ENCODE measurements at regions not wholly inside any gene's neighbourhood (a gene's known extent, or its start where the extent isn't known, plus 50 kb on each side); places are given as distances from the start of the nearest gene placed in this dataset.
"Not testable (repeated sequence)": the region's sequence is repeated elsewhere in the genome, so short reads cannot be mapped to it uniquely, and the experiment has no call there.

GRCh38 chr14:43872222-43872621 lies 634.9 kb downstream of the FSCB start:
- Mint-ChIP-seq H3K9me3 (ENCODE audit: low read depth) (peaks cover 2% of the 10 kb centered on the region), H3K27me3 (no peaks in the 10 kb centered on the region), H3K27ac (no peak overlapping the region), H3K4me1 (no peaks in the 10 kb centered on the region), H3K4me3 (no peak overlapping the region), H3K36me3 (no peaks in the 10 kb centered on the region)
- DNase-seq (no peak), ATAC-seq (no peak)
- CTCF ChIA-PET = no interaction called here

GRCh38 chr14:43858981-43859380 lies 648.1 kb downstream of the FSCB start:
- H3K4me3 Mint-ChIP-seq = no peak overlapping the region
- H3K9me3 Mint-ChIP-seq (ENCODE audit: low read depth) = peaks cover 12% of the 10 kb centered on the region
- ATAC-seq = no peak
- H3K4me1 Mint-ChIP-seq = no peaks in the 10 kb centered on the region
- H3K36me3 Mint-ChIP-seq = no peaks in the 10 kb centered on the region
- no peaks in the 10 kb centered on the region for H3K27me3 Mint-ChIP-seq
- no peak for DNase-seq
- no peak overlapping the region for H3K27ac Mint-ChIP-seq
- CTCF ChIA-PET = no interaction called here

GRCh38 chr14:43855556-43855955 lies 651.5 kb downstream of the FSCB start:
- Mint-ChIP-seq H3K27ac (no peak overlapping the region), H3K9me3 (ENCODE audit: low read depth) (peaks cover 12% of the 10 kb centered on the region), H3K4me1 (no peaks in the 10 kb centered on the region), H3K4me3 (no peak overlapping the region), H3K36me3 (no peaks in the 10 kb centered on the region), H3K27me3 (no peaks in the 10 kb centered on the region)
- ATAC-seq (no peak), DNase-seq (no peak)
- CTCF ChIA-PET = interaction anchor here (0.7 kb wide), 1 partner anchor 22 kb away, joined by 3 read pairs; no protein-coding TSS in a partner anchor

GRCh38 chr14:43853541-43853940 lies 653.5 kb downstream of the FSCB start:
- no peaks in the 10 kb centered on the region for H3K27me3 Mint-ChIP-seq
- no peaks in the 10 kb centered on the region for H3K4me1 Mint-ChIP-seq
- no peaks in the 10 kb centered on the region for H3K36me3 Mint-ChIP-seq
- no peak for DNase-seq
- H3K9me3 Mint-ChIP-seq (ENCODE audit: low read depth) = peaks cover 12% of the 10 kb centered on the region
- CTCF ChIA-PET = no interaction called here
- no peak overlapping the region for H3K27ac Mint-ChIP-seq
- no peak for ATAC-seq
- no peak overlapping the region for H3K4me3 Mint-ChIP-seq

- ATAC-seq (no peak), DNase-seq (no peak)
- H3K9me3 Mint-ChIP-seq (ENCODE audit: low read depth) = peaks cover 18% of the 10 kb centered on the region
- no peak overlapping the region for H3K4me3 Mint-ChIP-seq
- no peaks in the 10 kb centered on the region for H3K36me3 Mint-ChIP-seq
- no peaks in the 10 kb centered on the region for H3K4me1 Mint-ChIP-seq
- H3K27me3 Mint-ChIP-seq = no peaks in the 10 kb centered on the region
- CTCF ChIA-PET = no interaction called here
- no peak overlapping the region for H3K27ac Mint-ChIP-seq
Measured at GRCh38 chr14:43803076-43803689, 703.9 kb downstream of the FSCB start.

- Mint-ChIP-seq H3K36me3 (no peaks in the 10 kb centered on the region), H3K27me3 (no peaks in the 10 kb centered on the region), H3K4me3 (no peak overlapping the region), H3K27ac (no peak overlapping the region), H3K4me1 (no peaks in the 10 kb centered on the region), H3K9me3 (ENCODE audit: low read depth) (no peaks in the 10 kb centered on the region)
- no peak for DNase-seq
- CTCF ChIA-PET = no interaction called here
- no peak for ATAC-seq
Measured at GRCh38 chr14:43795600-43796228, 711.4 kb downstream of the FSCB start.

- Mint-ChIP-seq H3K27ac (no peak overlapping the region), H3K4me1 (no peaks in the 10 kb centered on the region), H3K36me3 (no peaks in the 10 kb centered on the region), H3K27me3 (no peaks in the 10 kb centered on the region), H3K9me3 (ENCODE audit: low read depth) (no peaks in the 10 kb centered on the region), H3K4me3 (no peak overlapping the region)
- ATAC-seq = no peak
- CTCF ChIA-PET = no interaction called here
- no peak for DNase-seq
Measured at GRCh38 chr14:43793579-43793978, 713.5 kb downstream of the FSCB start.

- DNase-seq = no peak
- Mint-ChIP-seq H3K36me3 (no peaks in the 10 kb centered on the region), H3K27ac (no peak overlapping the region), H3K4me3 (no peak overlapping the region), H3K4me1 (no peaks in the 10 kb centered on the region), H3K9me3 (ENCODE audit: low read depth) (no peaks in the 10 kb centered on the region), H3K27me3 (no peaks in the 10 kb centered on the region)
- CTCF ChIA-PET = no interaction called here
- no peak for ATAC-seq
Measured at GRCh38 chr14:43792980-43793379, 714.1 kb downstream of the FSCB start.

- Mint-ChIP-seq H3K4me3 (no peak overlapping the region), H3K9me3 (ENCODE audit: low read depth) (peaks cover 6% of the 10 kb centered on the region), H3K36me3 (no peaks in the 10 kb centered on the region), H3K4me1 (no peaks in the 10 kb centered on the region), H3K27me3 (no peaks in the 10 kb centered on the region), H3K27ac (no peak overlapping the region)
- DNase-seq = no peak
- CTCF ChIA-PET = no interaction called here
- ATAC-seq = no peak
Measured at GRCh38 chr14:43790681-43791080, 716.4 kb downstream of the FSCB start.

GRCh38 chr14:43789458-43789857 lies 717.6 kb downstream of the FSCB start:
- no peak overlapping the region for H3K27ac Mint-ChIP-seq
- ATAC-seq = no peak

GRCh38 chr14:43786066-43786762 lies 720.9 kb downstream of the FSCB start:
- Mint-ChIP-seq H3K4me3 (no peak overlapping the region), H3K27ac (no peak overlapping the region), H3K36me3 (no peaks in the 10 kb centered on the region), H3K4me1 (no peaks in the 10 kb centered on the region), H3K27me3 (no peaks in the 10 kb centered on the region), H3K9me3 (ENCODE audit: low read depth) (peaks cover 7% of the 10 kb centered on the region)
- DNase-seq (no peak), ATAC-seq (no peak)
- CTCF ChIA-PET = no interaction called here

More at GRCh38 chr14:43789458-43789857, 717.6 kb downstream of the FSCB start:
- Mint-ChIP-seq H3K4me3 (no peak overlapping the region), H3K36me3 (no peaks in the 10 kb centered on the region), H3K4me1 (no peaks in the 10 kb centered on the region), H3K9me3 (ENCODE audit: low read depth) (peaks cover 7% of the 10 kb centered on the region), H3K27me3 (no peaks in the 10 kb centered on the region)
- CTCF ChIA-PET = no interaction called here
- DNase-seq = no peak

GRCh38 chr14:43784432-43784831 lies 722.7 kb downstream of the FSCB start:
- CTCF ChIA-PET; H3K36me3 Mint-ChIP-seq; H3K4me3 Mint-ChIP-seq; H3K27me3 Mint-ChIP-seq; H3K9me3 Mint-ChIP-seq (ENCODE audit: low read depth); H3K27ac Mint-ChIP-seq; DNase-seq; ATAC-seq; H3K4me1 Mint-ChIP-seq: not testable (repeated sequence)

- Mint-ChIP-seq H3K27me3 (no peaks in the 10 kb centered on the region), H3K4me3 (no peak overlapping the region), H3K27ac (no peak overlapping the region), H3K9me3 (ENCODE audit: low read depth) (peaks cover 14% of the 10 kb centered on the region), H3K4me1 (no peaks in the 10 kb centered on the region), H3K36me3 (no peaks in the 10 kb centered on the region)
- CTCF ChIA-PET = no interaction called here
- no peak for ATAC-seq
- no peak for DNase-seq
Measured at GRCh38 chr14:43778937-43779639, 728.0 kb downstream of the FSCB start.

GRCh38 chr14:43778570-43778936 lies 728.5 kb downstream of the FSCB start:
- peaks cover 14% of the 10 kb centered on the region for H3K9me3 Mint-ChIP-seq (ENCODE audit: low read depth)
- CTCF ChIA-PET = no interaction called here
- no peaks in the 10 kb centered on the region for H3K27me3 Mint-ChIP-seq
- no peak overlapping the region for H3K27ac Mint-ChIP-seq
- no peaks in the 10 kb centered on the region for H3K4me1 Mint-ChIP-seq
- no peak overlapping the region for H3K4me3 Mint-ChIP-seq
- DNase-seq (no peak), ATAC-seq (no peak)
- H3K36me3 Mint-ChIP-seq = no peaks in the 10 kb centered on the region
